Kidney epithelial cell (primary cell): ENCODE measurements at regions not wholly inside any gene's neighbourhood (a gene's known extent, or its start where the extent isn't known, plus 50 kb on each side); places are given as distances from the start of the nearest gene placed in this dataset.

Experiments
- DNase-seq: peaks from one replicate; pipeline ENCODE4 v3.0.0-alpha.2; 2010; ENCODE audit warnings: low read depth
- H3K27me3 ChIP-seq: 2 replicates; pipeline ENCODE4 v1.6.0; 2011; ENCODE audit warnings: low read length; ENCODE audit not compliant: control insufficient read depth, insufficient read depth
- H3K36me3 ChIP-seq: 2 replicates; pipeline ENCODE4 v1.5.1; 2011; ENCODE audit warnings: low read length; ENCODE audit not compliant: control insufficient read depth, insufficient read depth
- H3K4me3 ChIP-seq: 2 replicates; pipeline ENCODE4 v1.5.1; 2011; ENCODE audit warnings: low read depth, mild to moderate bottlenecking, control low read depth, low read length
- CTCF ChIP-seq: IDR thresholded peaks from 2 replicates; pipeline ENCODE4 v1.5.1; 2011; ENCODE audit warnings: mild to moderate bottlenecking, moderate library complexity, low read length, control low read depth, inconsistent platforms; ENCODE audit not compliant: insufficient read depth, poor library complexity, severe bottlenecking

GRCh38 chr4:188949596-188949995, 810.4 kb downstream of the TRIML1 start:
- Histone ChIP-seq H3K27me3 (no peaks in the 10 kb centered on the region), H3K36me3 (no peaks in the 10 kb centered on the region), H3K4me3 (no peak overlapping the region)
- TF ChIP-seq CTCF = no peak
- DNase-seq = no peak

- DNase-seq = no peak
- Histone ChIP-seq H3K27me3 (no peaks in the 10 kb centered on the region), H3K4me3 (no peak overlapping the region), H3K36me3 (no peaks in the 10 kb centered on the region)
- no peak for TF ChIP-seq CTCF
Measured at GRCh38 chr4:188955066-188955465, 815.8 kb downstream of the TRIML1 start.

- Histone ChIP-seq H3K4me3 (no peak overlapping the region), H3K27me3 (no peaks in the 10 kb centered on the region), H3K36me3 (no peaks in the 10 kb centered on the region)
- no peak for DNase-seq
- no peak for TF ChIP-seq CTCF
Measured at GRCh38 chr4:188956566-188956965, 817.3 kb downstream of the TRIML1 start.

GRCh38 chr4:188958346-188958745, 819.1 kb downstream of the TRIML1 start:
- no peak for DNase-seq
- H3K36me3 ChIP-seq = no peaks in the 10 kb centered on the region
- H3K4me3 ChIP-seq = no peak overlapping the region
- TF ChIP-seq CTCF = no peak
- no peaks in the 10 kb centered on the region for H3K27me3 ChIP-seq

GRCh38 chr4:188959424-188959823, 820.2 kb downstream of the TRIML1 start:
- Histone ChIP-seq H3K36me3 (no peaks in the 10 kb centered on the region), H3K4me3 (no peak overlapping the region), H3K27me3 (no peaks in the 10 kb centered on the region)
- no peak for DNase-seq
- TF ChIP-seq CTCF = no peak

- DNase-seq = no peak
- H3K36me3 ChIP-seq = no peaks in the 10 kb centered on the region
- TF ChIP-seq CTCF = no peak
- H3K27me3 ChIP-seq = no peaks in the 10 kb centered on the region
- no peak overlapping the region for H3K4me3 ChIP-seq
Measured at GRCh38 chr4:188960411-188961093, 821.3 kb downstream of the TRIML1 start.
